ENCODE measurements at regions not wholly inside any gene's neighbourhood (a gene's known extent, or its start where the extent isn't known, plus 50 kb on each side); places are given as distances from the start of the nearest gene placed in this dataset.

DNA sequence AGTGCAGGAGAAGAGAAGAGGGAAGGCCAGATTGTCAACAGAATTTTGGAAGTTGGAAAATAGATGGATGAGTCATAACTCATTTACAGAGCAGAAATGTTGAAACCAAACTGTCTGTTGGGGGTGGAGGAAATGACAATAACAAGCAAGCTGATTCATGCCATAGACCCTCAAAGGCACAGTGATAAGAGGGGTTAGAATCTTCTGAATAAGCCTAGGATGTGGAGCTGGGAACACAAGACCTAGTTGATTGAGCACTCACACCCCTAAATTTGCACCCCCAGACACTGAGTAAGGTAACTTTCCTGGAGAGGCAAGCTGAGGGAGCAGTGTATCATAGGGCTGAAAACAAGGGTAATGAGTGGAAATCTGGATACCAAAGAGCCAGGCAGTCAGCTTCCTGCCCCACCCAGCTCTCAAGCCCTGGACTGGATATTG, 141.4 kb downstream of the SCG2 start:
- H3K9ac ChIP-seq (ENCODE audit: low read depth, low read length), result no peak overlapping the region
- H3K4me1 ChIP-seq (ENCODE audit: control insufficient read depth, insufficient read depth, low read length), result peaks cover 7% of the 10 kb centered on the region
- peak overlapping the region; percentile 74 for H2AFZ ChIP-seq (replicated peaks; ENCODE audit: low read length, poor library complexity)
- H2AK9ac ChIP-seq (replicated peaks; ENCODE audit: low read depth, low read length, poor library complexity), result peak overlapping the region; percentile 88
- dilution Hi-C loops (cut with HindIII; ENCODE audit: low sequenced_read_pairs, unreplicated experiment), result no loop called here
- ATAC-seq (ENCODE audit: low read depth), result peak; percentile 75
- H4K20me1 ChIP-seq (ENCODE audit: insufficient read depth, low read length), result no peaks in the 10 kb centered on the region
- no peak overlapping the region for H3K4me3 ChIP-seq (ENCODE audit: insufficient read depth, low read depth, low read length)
- peak overlapping the region; percentile 68 for H3K14ac ChIP-seq (replicated peaks; ENCODE audit: low read depth, low read length)
- H4K91ac ChIP-seq (ENCODE audit: insufficient read depth, low read depth, low read length), result peak overlapping the region; percentile 87
- peak overlapping the region; percentile 83 for H2BK5ac ChIP-seq (ENCODE audit: low read depth, low read length, poor library complexity, severe bottlenecking)
- peak overlapping the region; percentile 96 for H2BK20ac ChIP-seq (ENCODE audit: low read depth, low read length)
- in situ Hi-C loops (cut with MboI; ENCODE audit: low sequenced_read_pairs), result no loop called here
- peak overlapping the region; percentile 74 for H3K27ac ChIP-seq (ENCODE audit: insufficient read depth, low read length)
- H3K4ac ChIP-seq (ENCODE audit: low read depth, low read length), result peak overlapping the region; percentile 93
- CTCF ChIA-PET, result interaction anchor here (0.6 kb wide), 1 partner anchor 141 kb away, joined by 3 read pairs; the partner anchor contains the start of gene SCG2
- TF ChIP-seq FOS (IDR thresholded peaks at IDR 0.05; ENCODE audit: low read depth, low read length), result peak; percentile 94
- TF ChIP-seq BHLHE40 (IDR thresholded peaks at IDR 0.05; ENCODE audit: low read depth, low read length), result peak; percentile 64
- TF ChIP-seq CEBPB (IDR thresholded peaks at IDR 0.05; ENCODE audit: low read depth, low read length), result peak; percentile 75
- 0 out of 2 replicates have a peak, but pooled peaks have one; percentile 5 for TF ChIP-seq MAFK (IDR thresholded peaks at IDR 0.05; ENCODE audit: low read depth, low read length)
- no peak for TF ChIP-seq POLR2A (IDR thresholded peaks at IDR 0.05; ENCODE audit: low read depth, low read length)
- no peaks in the 10 kb centered on the region for H3K36me3 ChIP-seq (ENCODE audit: control insufficient read depth, insufficient read depth, low read length)
- intact Hi-C loops (cut with micrococcal nuclease), result loop anchor here (5.0 to 10.0 kb wide), 2 partner anchors 402 to 406 kb away; partner anchors contain the start of gene KCNE4
- H4K8ac ChIP-seq (ENCODE audit: low read depth in 2 of 2, low read length in 2 of 2), result peak overlapping the region; percentile 46 to 78
- peak overlapping the region; percentile 94; the same call in 2 of the 3 replicates for H2BK15ac ChIP-seq (ENCODE audit: low read depth, low read length)
- no peaks in the 10 kb centered on the region for H3K9me1 ChIP-seq (ENCODE audit: insufficient read depth, low read length)
- H4K5ac ChIP-seq (ENCODE audit: low read depth, low read length), result no peak overlapping the region
- peak overlapping the region; percentile 96 for H2BK120ac ChIP-seq (ENCODE audit: low read depth, low read length)
- POLR2A ChIA-PET (ENCODE audit: unreplicated experiment), result no interaction called here
- peak overlapping the region; percentile 85 for H3K56ac ChIP-seq (ENCODE audit: extremely low read depth, insufficient read depth, low read length)
- H3K18ac ChIP-seq (ENCODE audit: low read depth, low read length), result peak overlapping the region; percentile 62
- peak overlapping the region; percentile 83; the same call in 1 of the 2 replicates for H2AK5ac ChIP-seq (ENCODE audit: low read depth, low read length)
- peak; percentile 82 for DNase-seq
- no peaks in the 10 kb centered on the region for H3K9me3 ChIP-seq (ENCODE audit: control insufficient read depth, insufficient read depth, low read length)
- H3K4me2 ChIP-seq (ENCODE audit: low read depth, low read length), result peak overlapping the region; percentile 38
- no peaks in the 10 kb centered on the region for H3K79me1 ChIP-seq (ENCODE audit: low read depth in 1 of 2, low read length in 2 of 2)
- H3K27me3 ChIP-seq (ENCODE audit: control insufficient read depth, insufficient read depth, low read length), result no peaks in the 10 kb centered on the region
- H3K23ac ChIP-seq (ENCODE audit: low read depth, low read length), result peak overlapping the region; percentile 84; the same call in 1 of the 2 replicates
- BruUV-seq (replicated peaks), result no TSS peak

Measured in IMR-90 (cell line).